HUES64 (cell line): ENCODE measurements at regions not wholly inside any gene's neighbourhood (a gene's known extent, or its start where the extent isn't known, plus 50 kb on each side); places are given as distances from the start of the nearest gene placed in this dataset.

ENCODE experiments used
- H3K27ac ChIP-seq: 2 replicates; pipeline ENCODE4 v1.7.0; 2013; ENCODE audit warnings: low read depth, low read length, inconsistent platforms
- H3K27me3 ChIP-seq: 2 replicates; pipeline ENCODE4 v1.6.1; 2013; ENCODE audit warnings: mild to moderate bottlenecking, low read length; ENCODE audit not compliant: insufficient read depth
- H3K36me3 ChIP-seq: 2 replicates; pipeline ENCODE4 v1.6.1; 2013; ENCODE audit warnings: mild to moderate bottlenecking, low read length; ENCODE audit not compliant: insufficient read depth
- H3K4me1 ChIP-seq: 2 replicates; pipeline ENCODE4 v1.6.1; 2013; ENCODE audit warnings: mild to moderate bottlenecking, low read length, moderate library complexity; ENCODE audit not compliant: insufficient read depth
- H3K4me3 ChIP-seq: 2 replicates; pipeline ENCODE4 v1.5.1; 2013; ENCODE audit warnings: mild to moderate bottlenecking, low read length, moderate library complexity
- H3K9ac ChIP-seq: 2 replicates; pipeline ENCODE4 v1.6.1; 2013; ENCODE audit warnings: mild to moderate bottlenecking, low read depth, low read length
- H3K9me3 ChIP-seq: 2 replicates; pipeline ENCODE4 v1.6.1; 2013; ENCODE audit warnings: low read depth, low read length; ENCODE audit not compliant: insufficient read depth
- WGBS: fragments of 150-250, 120-280 bp; methylation state at CpG from one replicate; pipeline ENCODE4 v1.1.7; 2013; ENCODE audit warnings: missing lambda C conversion rate; 5-methylcytosine and 5-hydroxymethylcytosine counted together

GRCh38 chrX:78476701-78477100, 149.3 kb upstream of the CYSLTR1 start:
- H3K9me3 ChIP-seq, result no peaks in the 10 kb centered on the region
- H3K9ac ChIP-seq, result no peak overlapping the region
- no peak overlapping the region for H3K27ac ChIP-seq
- H3K27me3 ChIP-seq, result no peaks in the 10 kb centered on the region
- no peak overlapping the region for H3K4me3 ChIP-seq
- H3K4me1 ChIP-seq, result no peaks in the 10 kb centered on the region
- 100% methylated on average over 1 of the region's 2 CpGs for WGBS
- H3K36me3 ChIP-seq, result no peaks in the 10 kb centered on the region

GRCh38 chrX:78456909-78457308, 129.5 kb upstream of the CYSLTR1 start:
- WGBS, result no CpG with 5 or more reads among the region's 1 CpG
- no peaks in the 10 kb centered on the region for H3K4me1 ChIP-seq
- no peak overlapping the region for H3K27ac ChIP-seq
- no peaks in the 10 kb centered on the region for H3K27me3 ChIP-seq
- H3K36me3 ChIP-seq, result no peaks in the 10 kb centered on the region
- H3K9me3 ChIP-seq, result 0 out of 2 replicates have a peak, but pooled peaks cover 11% of the 10 kb centered on the region
- no peak overlapping the region for H3K4me3 ChIP-seq
- H3K9ac ChIP-seq, result no peak overlapping the region

GRCh38 chrX:78455901-78456300, 128.5 kb upstream of the CYSLTR1 start:
- no peak overlapping the region for H3K4me3 ChIP-seq
- H3K9ac ChIP-seq, result no peak overlapping the region
- no peak overlapping the region for H3K27ac ChIP-seq
- H3K36me3 ChIP-seq, result no peaks in the 10 kb centered on the region
- H3K27me3 ChIP-seq, result no peaks in the 10 kb centered on the region
- H3K9me3 ChIP-seq, result 0 out of 2 replicates have a peak, but pooled peaks cover 11% of the 10 kb centered on the region
- no peaks in the 10 kb centered on the region for H3K4me1 ChIP-seq
- WGBS, result 89% methylated on average over 4 of the region's 4 CpGs

GRCh38 chrX:78452356-78452755, 124.9 kb upstream of the CYSLTR1 start:
- no peaks in the 10 kb centered on the region for H3K4me1 ChIP-seq
- H3K4me3 ChIP-seq, result no peak overlapping the region
- H3K27ac ChIP-seq, result no peak overlapping the region
- no peak overlapping the region for H3K9ac ChIP-seq
- H3K27me3 ChIP-seq, result no peaks in the 10 kb centered on the region
- H3K9me3 ChIP-seq, result no peaks in the 10 kb centered on the region
- no peaks in the 10 kb centered on the region for H3K36me3 ChIP-seq

GRCh38 chrX:78437621-78438020, 110.2 kb upstream of the CYSLTR1 start:
- WGBS, result no CpG with 5 or more reads among the region's 2 CpGs
- Histone ChIP-seq H3K36me3 (no peaks in the 10 kb centered on the region), H3K27ac (no peak overlapping the region), H3K4me3 (no peak overlapping the region), H3K9ac (no peak overlapping the region), H3K27me3 (no peaks in the 10 kb centered on the region), H3K9me3 (no peaks in the 10 kb centered on the region; the same call in 1 of the 2 replicates), H3K4me1 (no peaks in the 10 kb centered on the region)

GRCh38 chrX:78429172-78429571, 101.8 kb upstream of the CYSLTR1 start:
- Histone ChIP-seq H3K9ac (no peak overlapping the region), H3K9me3 (no peaks in the 10 kb centered on the region), H3K27ac (no peak overlapping the region), H3K4me3 (no peak overlapping the region), H3K27me3 (no peaks in the 10 kb centered on the region), H3K36me3 (no peaks in the 10 kb centered on the region), H3K4me1 (no peaks in the 10 kb centered on the region)
- 100% methylated on average over 1 of the region's 3 CpGs for WGBS

- H3K36me3 ChIP-seq, result no peaks in the 10 kb centered on the region
These were observed 61.3 kb upstream of the CYSLTR1 start for GRCh38 chrX:78388663-78389062.

GRCh38 chrX:78387364-78387763, 60.0 kb upstream of the CYSLTR1 start:
- H3K27ac ChIP-seq, result no peak overlapping the region
- H3K27me3 ChIP-seq, result no peaks in the 10 kb centered on the region
- no peaks in the 10 kb centered on the region for H3K4me1 ChIP-seq
- H3K9ac ChIP-seq, result no peak overlapping the region
- no peak overlapping the region for H3K4me3 ChIP-seq
- H3K9me3 ChIP-seq, result 0 out of 2 replicates have a peak, but pooled peaks cover 10% of the 10 kb centered on the region
- no peaks in the 10 kb centered on the region for H3K36me3 ChIP-seq

More at GRCh38 chrX:78388663-78389062, 61.3 kb upstream of the CYSLTR1 start:
- H3K27ac ChIP-seq, result no peak overlapping the region
- no peak overlapping the region for H3K9ac ChIP-seq
- no peaks in the 10 kb centered on the region for H3K4me1 ChIP-seq
- H3K4me3 ChIP-seq, result no peak overlapping the region
- H3K9me3 ChIP-seq, result 0 out of 2 replicates have a peak, but pooled peaks cover 10% of the 10 kb centered on the region
- H3K27me3 ChIP-seq, result no peaks in the 10 kb centered on the region
- WGBS, result 84% methylated on average over 2 of the region's 2 CpGs

GRCh38 chrX:78384486-78384885, 57.1 kb upstream of the CYSLTR1 start:
- Histone ChIP-seq H3K9me3 (0 out of 2 replicates have a peak, but pooled peaks cover 6% of the 10 kb centered on the region), H3K9ac (no peak overlapping the region), H3K27ac (no peak overlapping the region), H3K4me3 (no peak overlapping the region), H3K36me3 (no peaks in the 10 kb centered on the region), H3K4me1 (no peaks in the 10 kb centered on the region), H3K27me3 (no peaks in the 10 kb centered on the region)

GRCh38 chrX:78383594-78383993, 56.2 kb upstream of the CYSLTR1 start:
- Histone ChIP-seq H3K9ac (no peak overlapping the region), H3K4me1 (no peaks in the 10 kb centered on the region), H3K9me3 (0 out of 2 replicates have a peak, but pooled peaks cover 6% of the 10 kb centered on the region), H3K27me3 (no peaks in the 10 kb centered on the region), H3K27ac (no peak overlapping the region), H3K4me3 (no peak overlapping the region), H3K36me3 (no peaks in the 10 kb centered on the region)
- 98% methylated on average over 3 of the region's 3 CpGs for WGBS

- no peak overlapping the region for H3K27ac ChIP-seq
- H3K9me3 ChIP-seq, result no peaks in the 10 kb centered on the region
- WGBS, result 92% methylated on average over 2 of the region's 2 CpGs
- H3K27me3 ChIP-seq, result no peaks in the 10 kb centered on the region
- no peaks in the 10 kb centered on the region for H3K4me1 ChIP-seq
- no peak overlapping the region for H3K4me3 ChIP-seq
- no peaks in the 10 kb centered on the region for H3K36me3 ChIP-seq
- no peak overlapping the region for H3K9ac ChIP-seq
These were observed 51.2 kb upstream of the CYSLTR1 start for GRCh38 chrX:78378476-78379115.
